GM12878 (cell line): ENCODE measurements at regions not wholly inside any gene's neighbourhood (a gene's known extent, or its start where the extent isn't known, plus 50 kb on each side); places are given as distances from the start of the nearest gene placed in this dataset.
A peak's percentile ranks its signal among the peaks of the same experiment; 100 is the strongest.

Source experiments
- ATAC-seq: fragments of 200-7000 bp; cut with Tn5 transposase; 3 replicates; pipeline ENCODE4 v1.9.1; 2020; ENCODE audit warnings: mild to moderate bottlenecking, moderate library complexity
- BruUV-seq: library from RNA; stranded (reverse); fragments of 400-500 nt; replicated peaks from 2 replicates; lab custom pipeline; 2021; lab: Mats Ljungman, UMichigan
- CTCF ChIA-PET: fragments of 300-600 bp; sonication (Branson Sonifier 250); formaldehyde crosslinking; extraction: SDS; loops from one replicate; lab custom pipeline; 2021; ENCODE audit warnings: inconsistent platforms; lab: Yijun Ruan, JAX
- POLR2A ChIA-PET: fragments of 350-600 bp; formaldehyde crosslinking; extraction: SDS; loops from one replicate; lab custom pipeline; 2021; ENCODE audit warnings: inconsistent platforms; lab: Charles Lee
- RAD21 ChIA-PET: fragments of 300-600 bp; sonication (Branson Sonifier 250); formaldehyde crosslinking; loops from one replicate; lab custom pipeline; 2023; ENCODE audit warnings: antibody characterized with exemption; ENCODE audit not compliant: unreplicated experiment; lab: Charles Lee
- SMC1A ChIA-PET: fragments of 300-600 bp; sonication (Branson Sonifier 250); formaldehyde crosslinking; loops from one replicate; lab custom pipeline; 2023; ENCODE audit not compliant: unreplicated experiment, uncharacterized antibody; lab: Charles Lee
- DNase-seq: peaks from one replicate; pipeline ENCODE4 v3.0.0-alpha.2; 2011; ENCODE audit warnings: low read depth, low spot score
- FAIRE-seq: peaks from 3 replicates; lab custom pipeline; 2011; peaks lifted over from hg19 to GRCh38; lab: Jason Lieb, UNC
- H2AFZ ChIP-seq: 2 replicates; pipeline ENCODE4 v1.6.0; 2011; ENCODE audit warnings: low read depth, low read length, control low read depth; ENCODE audit not compliant: control insufficient read depth
- H3K27ac ChIP-seq: 2 replicates; pipeline ENCODE4 v1.5.1; 2011; ENCODE audit warnings: control low read depth; ENCODE audit not compliant: control insufficient read depth, insufficient read depth
- H3K27me3 ChIP-seq, 2 experiments: replicated peaks in 1 of 2; 2 replicates each; pipeline versions ENCODE4 v1.6.0 to v1.6.1; 2011; ENCODE audit warnings: low read length in 1 of 2; ENCODE audit not compliant: control insufficient read depth in 2 of 2, insufficient read depth in 2 of 2
- H3K36me3 ChIP-seq, 2 experiments: 2 replicates each; pipeline ENCODE4 v1.5.1; 2011; ENCODE audit warnings: low read length in 1 of 2; ENCODE audit not compliant: control insufficient read depth in 2 of 2, insufficient read depth in 2 of 2
- H3K4me1 ChIP-seq: 2 replicates; pipeline ENCODE4 v1.6.1; 2011; ENCODE audit warnings: mild to moderate bottlenecking, low read length, moderate library complexity, mixed read lengths; ENCODE audit not compliant: control insufficient read depth, insufficient read depth
- H3K4me2 ChIP-seq: 2 replicates; pipeline ENCODE4 v1.6.0; 2011; ENCODE audit warnings: control low read depth; ENCODE audit not compliant: control insufficient read depth, insufficient read depth
- H3K4me3 ChIP-seq: fragments of 200-600 bp; sonication (generic); 2 replicates; pipeline ENCODE4 v1.5.1; 2016
- H3K79me2 ChIP-seq: 2 replicates; pipeline ENCODE4 v1.6.0; 2011; ENCODE audit warnings: low read length; ENCODE audit not compliant: control insufficient read depth, insufficient read depth
- H3K9ac ChIP-seq: 2 replicates; pipeline ENCODE4 v1.8.0; 2011; ENCODE audit warnings: low read length, control low read depth, mixed read lengths; ENCODE audit not compliant: control insufficient read depth, insufficient read depth
- H3K9me3 ChIP-seq: replicated peaks from 3 replicates; pipeline ENCODE4 v1.5.1; 2011; ENCODE audit warnings: mild to moderate bottlenecking, low read length; ENCODE audit not compliant: control insufficient read depth, insufficient read depth
- H4K20me1 ChIP-seq: 2 replicates; pipeline ENCODE4 v1.6.0; 2011; ENCODE audit not compliant: control insufficient read depth, insufficient read depth
- BRCA1 ChIP-seq: IDR thresholded peaks from 2 replicates; pipeline ENCODE4 v1.6.1; 2011; ENCODE audit warnings: low read depth, low read length, improper control_type of control experiment
- GATAD2B ChIP-seq: fragments of 450-650 bp; conservative IDR thresholded peaks from 2 replicates; pipeline ENCODE4 v1.6.1; 2017; ENCODE audit warnings: low read depth, mild to moderate bottlenecking, moderate library complexity
- HSF1 ChIP-seq: fragments of 150-350 bp; IDR thresholded peaks from 2 replicates; pipeline ENCODE4 v1.6.1; 2014; ENCODE audit warnings: mild to moderate bottlenecking, low read depth, low read length
- IKZF1 ChIP-seq: fragments of 450-650 bp; conservative IDR thresholded peaks from 2 replicates; pipeline ENCODE4 v1.6.1; 2017; ENCODE audit warnings: antibody characterized with exemption, mild to moderate bottlenecking
- KAT2A ChIP-seq: conservative IDR thresholded peaks from 2 replicates; pipeline ENCODE4 v1.6.1; 2011; ENCODE audit warnings: low read depth, low read length; ENCODE audit not compliant: control insufficient read depth
- MEF2A ChIP-seq: IDR thresholded peaks from 2 replicates; pipeline ENCODE4 v1.6.1; 2011; ENCODE audit warnings: low read depth, mild to moderate bottlenecking, low read length, moderate library complexity; ENCODE audit not compliant: insufficient read depth
- RAD21 ChIP-seq: IDR thresholded peaks from 2 replicates; pipeline ENCODE4 v1.6.1; 2011; ENCODE audit warnings: mild to moderate bottlenecking, low read depth, low read length, moderate library complexity; ENCODE audit not compliant: insufficient read depth
- RAD51 ChIP-seq: fragments of 450-650 bp; IDR thresholded peaks from 2 replicates; pipeline ENCODE4 v1.6.1; 2016; ENCODE audit warnings: moderate library complexity, mild to moderate bottlenecking, inconsistent platforms
- SRF ChIP-seq, 2 experiments: IDR thresholded peaks; 2 replicates each; pipeline ENCODE4 v1.6.1; 2011; ENCODE audit warnings: low read depth in 2 of 2, low read length in 2 of 2, mild to moderate bottlenecking in 1 of 2, moderate library complexity in 1 of 2
- STAT1 ChIP-seq: fragments of 450-650 bp; conservative IDR thresholded peaks from 2 replicates; pipeline ENCODE4 v1.6.1; 2014; ENCODE audit warnings: antibody characterized with exemption, mild to moderate bottlenecking
- TARDBP ChIP-seq: IDR thresholded peaks from 2 replicates; pipeline ENCODE4 v1.6.1; 2016; ENCODE audit warnings: borderline replicate concordance
- TCF7 ChIP-seq: IDR thresholded peaks from 2 replicates; pipeline ENCODE4 v1.6.1; 2014; ENCODE audit warnings: antibody characterized with exemption, borderline replicate concordance
- ZNF24 ChIP-seq: fragments of 450-650 bp; IDR thresholded peaks from 2 replicates; pipeline ENCODE4 v1.6.1; 2017; ENCODE audit warnings: antibody characterized with exemption, mild to moderate bottlenecking
- WGBS: methylation state at CpG from one replicate; pipeline ENCODE4 v1.1.6; 2016; ENCODE audit warnings: low lambda C conversion rate; ENCODE audit not compliant: insufficient replicate concordance, insufficient coverage; ENCODE audit errors: missing lambda C conversion rate; 5-methylcytosine and 5-hydroxymethylcytosine counted together
- in situ Hi-C: fragments of 300-500 bp; cut with MboI; formaldehyde crosslinking; loops from 9 replicates; pipeline ENCODE4 v1.14.3; 2018; ENCODE audit warnings: mixed read lengths
- intact Hi-C: fragments of 100-400 bp; cut with micrococcal nuclease; formaldehyde crosslinking; loops from one replicate; pipeline ENCODE4 v1.14.2; 2022; ENCODE audit not compliant: unreplicated experiment
- TF ChIP-seq, protein P1 (sequence below): fragments of 450-650 bp; formaldehyde crosslinking; IDR thresholded peaks from 2 replicates; pipeline ENCODE4 v1.5.0; 2022; ENCODE audit warnings: mild to moderate bottlenecking, missing genetic modification characterization

- ChIA-PET SMC1A (no interaction called here), CTCF (no interaction called here)
- no peak for FAIRE-seq
Observed at GRCh38 chr3:194866236-194866635, 180.6 kb downstream of the FAM43A start.

GRCh38 chr3:194867270-194867983, 181.7 kb downstream of the FAM43A start:
- no peak overlapping the region for H3K4me3 ChIP-seq
- ChIA-PET SMC1A (interaction anchor here (0.6 kb wide), 2 partner anchors 74 to 238 kb away, joined by 3 to 4 read pairs; no protein-coding TSS in a partner anchor), CTCF (no interaction called here), POLR2A (interaction anchor here (0.6 kb wide), 1 partner anchor 52 kb away, joined by 3 read pairs; no protein-coding TSS in a partner anchor), RAD21 (no interaction called here)
- H3K79me2 ChIP-seq: no peaks in the 10 kb centered on the region
- H3K9ac ChIP-seq: no peak overlapping the region
- BruUV-seq: no TSS peak
- no peak overlapping the region for H3K4me2 ChIP-seq
- peaks cover 13% of the 10 kb centered on the region; the same call in 1 of the 2 replicates for H3K4me1 ChIP-seq
- in situ Hi-C loops: no loop called here
- no peak overlapping the region for H3K27ac ChIP-seq
- H2AFZ ChIP-seq: no peak overlapping the region
- H3K9me3 ChIP-seq: no peaks in the 10 kb centered on the region
- ATAC-seq: no peak
- WGBS: 68% methylated on average over 13 of the region's 13 CpGs
- FAIRE-seq: no peak
- no peak for DNase-seq
- no peaks in the 10 kb centered on the region for H3K36me3 ChIP-seq
- H3K27me3 ChIP-seq: peaks cover 0 to 3% of the 10 kb centered on the region in 2 experiments; a peak in 2 of 4 replicates
- no peaks in the 10 kb centered on the region for H4K20me1 ChIP-seq
- intact Hi-C loops: loop anchor here (5.0 kb wide), 1 partner anchor 180 kb away; the partner anchor contains the start of gene FAM43A
- TF ChIP-seq GATAD2B (no peak), STAT1 (no peak), HSF1 (no peak), BRCA1 (no peak), TARDBP (no peak), RAD51 (no peak), RAD21 (no peak), SRF (IDR thresholded peaks at IDR 0.05; ENCODE audit: low read depth in 2 of 2, low read length in 2 of 2) (no peak), IKZF1 (no peak), KAT2A (no peak)
- TF ChIP-seq, protein P1, sequence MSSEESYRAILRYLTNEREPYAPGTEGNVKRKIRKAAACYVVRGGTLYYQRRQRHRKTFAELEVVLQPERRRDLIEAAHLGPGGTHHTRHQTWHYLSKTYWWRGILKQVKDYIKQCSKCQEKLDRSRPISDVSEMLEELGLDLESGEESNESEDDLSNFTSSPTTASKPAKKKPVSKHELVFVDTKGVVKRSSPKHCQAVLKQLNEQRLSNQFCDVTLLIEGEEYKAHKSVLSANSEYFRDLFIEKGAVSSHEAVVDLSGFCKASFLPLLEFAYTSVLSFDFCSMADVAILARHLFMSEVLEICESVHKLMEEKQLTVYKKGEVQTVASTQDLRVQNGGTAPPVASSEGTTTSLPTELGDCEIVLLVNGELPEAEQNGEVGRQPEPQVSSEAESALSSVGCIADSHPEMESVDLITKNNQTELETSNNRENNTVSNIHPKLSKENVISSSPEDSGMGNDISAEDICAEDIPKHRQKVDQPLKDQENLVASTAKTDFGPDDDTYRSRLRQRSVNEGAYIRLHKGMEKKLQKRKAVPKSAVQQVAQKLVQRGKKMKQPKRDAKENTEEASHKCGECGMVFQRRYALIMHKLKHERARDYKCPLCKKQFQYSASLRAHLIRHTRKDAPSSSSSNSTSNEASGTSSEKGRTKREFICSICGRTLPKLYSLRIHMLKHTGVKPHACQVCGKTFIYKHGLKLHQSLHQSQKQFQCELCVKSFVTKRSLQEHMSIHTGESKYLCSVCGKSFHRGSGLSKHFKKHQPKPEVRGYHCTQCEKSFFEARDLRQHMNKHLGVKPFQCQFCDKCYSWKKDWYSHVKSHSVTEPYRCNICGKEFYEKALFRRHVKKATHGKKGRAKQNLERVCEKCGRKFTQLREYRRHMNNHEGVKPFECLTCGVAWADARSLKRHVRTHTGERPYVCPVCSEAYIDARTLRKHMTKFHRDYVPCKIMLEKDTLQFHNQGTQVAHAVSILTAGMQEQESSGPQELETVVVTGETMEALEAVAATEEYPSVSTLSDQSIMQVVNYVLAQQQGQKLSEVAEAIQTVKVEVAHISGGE (CRISPR knock-in tag): no peak

More at GRCh38 chr3:194866236-194866635, 180.6 kb downstream of the FAM43A start:
- no TSS peak for BruUV-seq
- in situ Hi-C loops (no loop called here), intact Hi-C loops (loop anchor here (5.0 kb wide), 1 partner anchor 179 kb away; the partner anchor contains the start of gene FAM43A)
- Histone ChIP-seq H3K4me2 (no peak overlapping the region), H3K9ac (no peak overlapping the region), H3K4me3 (no peak overlapping the region), H3K9me3 (no peaks in the 10 kb centered on the region), H3K27ac (no peak overlapping the region), H3K36me3 (no peaks in the 10 kb centered on the region), H3K4me1 (peaks cover 3% of the 10 kb centered on the region; the same call in 1 of the 2 replicates), H4K20me1 (no peaks in the 10 kb centered on the region), H3K79me2 (no peaks in the 10 kb centered on the region), H3K27me3 (peaks cover 0 to 2% of the 10 kb centered on the region in 2 experiments; a peak in 2 of 4 replicates), H2AFZ (no peak overlapping the region)
- no peak for TF ChIP-seq ZNF24
- TF ChIP-seq TCF7: no peak
- 0 out of 2 replicates have a peak, but pooled peaks have one; percentile 23 for TF ChIP-seq MEF2A
- 2% methylated on average over 4 of the region's 4 CpGs for WGBS
- POLR2A ChIA-PET: no interaction called here
- RAD21 ChIA-PET: no interaction called here
- ATAC-seq (no peak), DNase-seq (no peak)
